NCI-H1105 treated with DMSO at 0.1 percent for 48 hours (cell line): ENCODE measurements at regions not wholly inside any gene's neighbourhood (a gene's known extent, or its start where the extent isn't known, plus 50 kb on each side); places are given as distances from the start of the nearest gene placed in this dataset.
"Not testable (repeated sequence)": the region's sequence is repeated elsewhere in the genome, so short reads cannot be mapped to it uniquely, and the experiment has no call there.

Experiments used
- DNase-seq: peaks from one replicate; lab custom pipeline; 2025; lab: John Stamatoyannopoulos, UW

DNA sequence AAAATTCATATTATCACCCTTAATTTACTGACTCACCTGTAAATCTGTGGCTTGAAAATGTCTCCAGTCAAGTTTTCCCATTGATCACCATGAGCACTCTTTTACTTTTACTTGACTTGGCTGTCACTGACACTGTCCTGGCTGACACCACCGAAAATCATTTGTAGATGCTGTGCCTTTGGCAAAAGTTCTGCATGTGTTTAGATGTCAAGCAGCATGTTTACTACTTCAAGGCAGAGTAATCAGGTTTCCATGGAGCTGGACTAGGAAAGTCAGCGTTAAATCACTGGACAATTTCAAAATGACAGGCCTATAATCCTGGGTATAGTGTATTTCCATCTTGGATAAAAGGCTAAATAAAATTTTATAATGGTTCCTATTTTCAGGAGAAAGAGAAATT lies 1530.6 kb upstream of the CDH6 start:
- peak; percentile 11 for DNase-seq

DNA sequence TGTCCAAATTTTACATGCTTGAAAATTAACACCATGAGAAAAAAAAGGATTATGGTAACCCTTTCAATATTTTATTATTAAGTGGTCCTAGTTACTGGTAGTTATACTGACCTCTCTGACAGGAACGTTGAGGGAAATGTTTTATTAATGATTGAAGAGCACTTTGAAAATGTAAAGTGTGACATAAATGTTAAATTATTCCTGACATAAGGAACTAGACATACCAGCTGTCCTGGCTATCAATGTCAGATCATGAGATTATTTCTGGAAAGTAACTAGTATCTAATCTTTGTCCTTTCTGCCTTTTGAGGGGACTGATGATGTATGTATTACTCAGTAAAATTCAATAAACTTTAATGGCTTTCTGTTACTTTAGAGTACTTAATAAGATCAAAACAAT lies 1538.5 kb upstream of the CDH6 start:
- no peak for DNase-seq

DNA sequence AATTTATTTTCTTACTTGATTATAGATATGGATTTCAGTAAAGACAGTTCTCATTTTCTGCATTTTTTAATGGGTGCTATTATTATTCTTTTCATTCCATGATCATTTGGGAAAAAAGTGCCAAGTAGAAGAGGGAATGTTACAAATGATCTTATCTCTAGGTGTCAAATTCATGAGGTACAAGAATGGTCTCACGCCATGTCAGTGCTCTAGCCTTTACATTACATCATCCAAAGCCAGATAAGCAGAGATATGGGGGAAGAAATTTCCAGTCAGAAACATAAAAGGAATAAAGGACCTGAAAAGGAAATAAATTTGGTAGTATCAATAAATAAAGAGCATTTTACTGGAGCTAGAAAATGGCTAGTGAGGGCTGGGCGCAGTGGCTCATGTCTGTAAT lies 1544.2 kb upstream of the CDH6 start:
- no peak for DNase-seq

DNA sequence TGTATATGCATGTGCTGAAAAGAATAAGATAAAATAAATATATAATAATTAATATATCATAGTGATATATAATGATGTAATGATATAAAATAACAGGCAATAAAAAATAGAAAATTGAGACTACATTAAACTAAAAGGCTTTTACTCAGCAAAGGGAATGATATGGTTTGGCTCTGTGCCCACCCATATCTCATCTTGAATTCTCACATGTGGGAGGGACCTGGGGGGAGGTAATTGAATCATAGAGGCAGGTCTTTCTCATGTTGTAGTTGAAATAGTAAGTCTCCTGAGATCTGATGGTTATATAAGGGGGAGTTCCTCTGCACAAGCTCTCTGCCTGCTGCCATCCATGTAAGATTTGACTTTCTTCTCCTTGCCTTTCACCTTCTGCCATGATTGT lies 1550.9 kb upstream of the CDH6 start:
- no peak for DNase-seq

DNA sequence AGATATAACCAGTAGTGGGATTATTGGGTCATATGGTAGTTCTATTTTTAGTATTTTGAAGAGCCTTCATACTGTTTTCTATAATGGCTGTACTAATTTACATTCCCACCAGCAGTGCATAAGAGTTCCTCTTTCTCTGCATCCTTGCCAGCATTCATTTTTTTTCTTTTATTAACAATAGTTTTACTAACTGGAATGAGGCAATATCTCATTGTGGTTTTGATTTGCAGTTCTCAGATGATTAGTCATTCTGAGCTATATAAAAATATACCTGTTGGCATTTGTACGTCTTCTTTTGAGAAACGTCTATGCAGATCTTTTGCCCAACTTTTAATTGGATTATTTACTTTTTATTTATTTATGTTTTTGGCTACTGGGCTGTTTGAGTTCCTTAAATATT lies 1579.3 kb upstream of the CDH6 start:
- no peak for DNase-seq

DNA sequence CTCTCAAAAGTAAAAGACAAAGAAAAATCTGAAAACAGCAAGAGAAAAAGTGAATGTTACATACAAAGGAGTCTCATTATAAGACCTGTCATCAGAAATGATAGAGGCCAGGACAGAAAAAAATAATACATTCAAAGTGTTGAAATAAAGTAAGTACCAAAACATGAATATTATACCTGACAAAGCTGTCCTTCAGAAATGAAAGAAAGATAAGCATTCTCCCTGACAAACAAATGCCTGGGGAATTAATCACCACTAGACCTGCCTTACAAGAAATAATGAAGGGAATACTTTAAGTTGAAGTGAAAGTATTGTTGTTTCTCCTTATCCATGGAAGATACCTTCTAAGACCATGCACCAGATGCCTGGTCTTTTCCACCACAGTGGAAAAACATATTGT lies 1605.2 kb upstream of the CDH6 start:
- no peak for DNase-seq

DNA sequence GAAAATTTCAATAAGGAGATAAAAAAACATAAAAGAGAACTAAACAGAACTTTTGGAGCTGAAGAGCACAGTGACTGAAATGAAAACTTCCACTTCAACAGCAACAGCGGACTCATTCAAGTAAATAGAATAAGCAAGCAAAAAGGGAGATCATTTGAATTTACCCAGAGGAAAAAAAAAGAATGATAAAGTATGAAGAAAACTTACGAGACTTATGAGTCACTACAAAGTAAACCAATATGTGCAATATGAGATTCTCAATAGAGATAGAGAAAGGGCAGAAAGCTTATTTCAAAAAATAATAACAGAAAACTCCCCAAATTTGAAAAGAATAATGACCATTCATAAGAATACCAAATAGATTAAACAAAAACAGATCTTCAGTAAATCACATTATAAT lies 1605.7 kb upstream of the CDH6 start:
- DNase-seq = no peak

DNA sequence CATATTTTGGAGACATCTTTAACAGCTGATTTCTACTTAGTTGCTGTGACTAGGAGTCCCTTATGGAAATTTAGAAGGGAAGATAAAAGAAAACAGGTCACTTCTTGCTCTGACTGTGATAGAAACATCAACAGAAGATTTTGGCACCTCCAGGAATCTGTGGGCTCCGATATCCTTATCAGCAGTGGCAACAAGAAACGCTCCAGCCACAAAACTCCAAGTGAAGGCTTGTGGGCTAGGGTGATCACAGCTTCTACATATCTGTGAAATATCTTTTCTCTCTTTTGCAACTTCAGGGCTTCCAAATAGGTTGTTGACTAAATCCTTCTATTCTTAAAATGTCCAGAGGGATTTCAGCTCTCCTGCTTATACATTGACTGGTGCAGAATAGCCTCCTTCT lies 1625.5 kb upstream of the CDH6 start:
- DNase-seq = no peak

DNA sequence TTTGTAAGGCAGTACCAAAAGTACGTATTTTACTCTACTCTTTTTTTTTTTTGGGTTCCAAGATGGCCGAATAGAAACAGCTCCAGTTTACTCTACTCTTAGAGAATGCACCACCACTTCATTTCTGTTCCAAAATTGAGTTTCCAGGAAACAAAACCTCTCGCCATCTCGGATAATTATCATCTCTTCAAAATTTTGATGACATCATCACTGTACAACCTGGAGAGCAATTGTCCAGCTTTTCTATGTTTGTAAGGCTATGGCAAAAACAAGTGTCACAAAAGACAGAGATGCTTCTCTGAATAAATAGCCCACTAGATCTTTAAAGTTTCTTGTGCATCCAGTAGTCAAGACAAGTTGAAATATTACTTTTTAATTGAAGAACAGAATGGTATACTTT lies 1631.9 kb upstream of the CDH6 start:
- no peak for DNase-seq

DNA sequence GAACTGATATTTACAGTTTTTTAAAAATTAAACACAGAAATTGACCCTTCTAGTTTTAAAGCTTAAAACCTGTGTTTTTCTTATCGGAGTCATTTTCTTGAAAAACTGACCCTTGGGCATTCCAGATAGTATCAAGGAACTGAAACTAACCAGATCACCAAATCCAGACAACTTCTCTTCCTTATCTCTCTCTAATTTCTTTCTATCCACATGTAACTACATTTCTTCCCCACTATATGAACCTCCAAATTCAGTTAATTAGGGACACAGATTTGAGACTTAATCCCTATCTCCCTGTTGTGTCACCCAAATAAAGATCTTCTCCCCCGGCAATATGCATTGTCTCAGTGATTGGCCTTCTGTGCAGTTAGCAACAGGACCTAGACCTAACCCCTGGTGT lies 1643.0 kb upstream of the CDH6 start:
- DNase-seq = no peak

DNA sequence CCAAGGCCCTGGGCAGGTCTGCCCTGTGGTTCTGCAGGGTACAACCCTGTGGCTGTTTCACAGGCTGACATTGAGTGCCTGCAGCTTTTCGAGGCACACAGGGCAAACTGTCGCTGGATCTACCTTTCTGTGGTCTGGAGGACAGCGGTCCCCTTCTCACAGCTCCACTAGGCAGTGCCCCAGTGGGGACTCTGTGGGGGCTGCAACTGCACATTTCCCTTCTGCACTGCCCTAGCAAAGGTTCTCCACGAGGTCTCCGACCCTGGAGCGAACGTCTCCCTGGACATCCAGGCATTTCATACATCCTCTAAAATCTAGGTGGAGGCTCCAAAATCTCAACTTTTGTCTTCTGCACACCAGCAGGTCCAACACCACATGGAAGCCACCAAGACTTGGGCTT lies 1645.2 kb upstream of the CDH6 start:
- no peak for DNase-seq

DNA sequence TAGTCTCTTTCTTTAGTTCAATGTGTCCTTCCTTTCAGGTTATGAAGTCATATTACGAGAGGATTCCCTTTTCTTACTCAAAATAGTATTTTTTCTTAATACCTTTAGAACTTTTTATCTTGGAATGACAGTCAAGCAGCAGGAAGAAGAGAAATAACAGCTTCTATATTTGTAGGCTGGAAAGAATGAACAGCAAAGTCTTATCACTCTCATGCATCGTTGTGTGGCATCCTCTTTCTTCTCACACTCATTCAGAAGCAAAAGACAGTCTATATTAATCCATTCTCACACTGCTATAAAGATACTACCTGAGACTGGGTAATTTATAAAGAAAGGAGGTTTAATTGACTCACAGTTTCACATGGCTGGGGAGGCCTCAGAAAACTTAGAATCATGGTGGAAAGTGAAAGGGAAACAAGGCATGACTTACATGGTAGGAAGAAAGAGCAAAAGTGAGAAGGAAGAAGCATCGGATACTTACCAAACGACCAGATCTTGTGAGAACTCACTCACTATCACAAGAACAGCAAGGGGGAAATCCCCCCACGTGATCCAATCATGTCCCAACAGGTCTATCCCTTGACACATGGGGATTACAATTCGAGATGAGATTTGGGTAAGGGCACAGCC lies 1646.1 kb upstream of the CDH6 start:
- no peak for DNase-seq

DNA sequence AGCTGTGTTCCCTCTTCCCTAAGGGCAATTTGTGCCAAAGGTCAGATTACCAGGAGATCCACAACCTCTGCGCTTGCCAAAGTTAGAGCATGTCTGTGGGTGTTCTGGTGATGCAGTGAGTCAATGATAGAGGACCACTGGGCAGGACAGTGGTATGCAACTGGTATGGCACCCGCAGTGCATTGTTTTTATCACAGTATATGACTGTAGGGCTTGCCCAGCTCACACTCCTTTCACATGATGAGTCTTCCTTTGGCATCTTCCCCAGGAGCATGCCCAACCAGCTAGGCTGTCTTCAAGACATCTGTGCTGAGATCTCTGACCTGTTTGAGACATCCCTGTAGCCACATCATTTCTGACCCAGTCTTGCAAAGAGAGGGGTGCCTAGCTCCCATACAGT lies 1650.0 kb upstream of the CDH6 start:
- DNase-seq = no peak

DNA sequence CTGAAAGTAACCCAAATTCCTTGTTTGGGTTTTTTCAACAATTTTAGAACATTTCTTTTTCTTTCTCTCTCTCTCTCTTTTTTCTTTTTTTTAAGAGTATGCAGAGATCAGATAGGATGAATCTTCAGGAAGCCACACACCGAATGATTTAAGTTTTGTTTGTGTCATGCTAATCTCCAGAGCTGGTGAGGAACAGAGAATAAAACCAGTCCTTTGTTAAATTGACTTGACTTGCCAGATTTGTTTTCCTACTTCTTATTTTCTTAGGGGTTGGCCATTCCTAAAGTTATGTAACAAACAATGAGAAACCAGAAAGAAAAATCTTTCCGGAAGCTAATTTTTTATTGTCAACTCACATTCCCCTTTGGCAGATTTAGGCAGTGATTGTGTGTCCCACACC lies 1669.3 kb upstream of the CDH6 start:
- DNase-seq = no peak

DNA sequence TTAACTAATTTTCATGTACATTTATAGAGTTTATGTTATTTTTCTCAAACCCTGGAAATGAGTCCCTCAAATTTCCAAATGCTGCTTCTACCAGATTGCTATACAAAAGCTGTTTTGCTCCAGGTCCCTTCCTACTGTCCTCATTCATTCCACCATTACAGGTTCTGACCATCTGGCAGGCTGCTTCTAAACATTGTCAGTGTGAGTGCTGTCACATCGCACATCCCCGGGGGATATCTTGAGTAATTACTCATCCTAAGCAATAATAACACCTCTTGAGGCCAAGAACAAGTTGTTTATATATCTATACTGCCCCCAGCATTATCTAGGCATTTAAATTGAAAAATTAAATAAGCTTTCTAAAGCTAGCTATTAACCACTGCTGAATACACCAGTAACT lies 1675.3 kb upstream of the CDH6 start:
- DNase-seq = no peak

DNA sequence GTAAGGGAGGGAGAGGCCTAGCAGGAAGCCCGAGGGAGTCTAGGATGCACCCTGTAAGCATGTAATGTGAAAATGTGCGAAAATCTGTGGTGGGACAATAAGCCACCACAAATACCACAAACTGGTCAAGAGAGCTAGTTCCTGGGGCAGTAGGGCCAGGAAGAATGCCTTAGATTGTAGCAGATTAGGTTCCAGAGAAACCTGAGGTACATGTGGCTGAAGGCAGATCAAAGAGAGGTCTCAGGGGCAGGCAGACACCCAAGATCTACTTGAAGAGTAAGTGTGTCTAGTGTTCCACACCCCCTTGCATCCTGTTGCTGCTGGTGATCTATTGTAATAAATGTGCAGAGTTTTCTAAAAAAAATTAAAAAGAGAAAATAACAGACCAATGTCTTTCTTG lies 1677.3 kb upstream of the CDH6 start:
- DNase-seq = no peak

DNA sequence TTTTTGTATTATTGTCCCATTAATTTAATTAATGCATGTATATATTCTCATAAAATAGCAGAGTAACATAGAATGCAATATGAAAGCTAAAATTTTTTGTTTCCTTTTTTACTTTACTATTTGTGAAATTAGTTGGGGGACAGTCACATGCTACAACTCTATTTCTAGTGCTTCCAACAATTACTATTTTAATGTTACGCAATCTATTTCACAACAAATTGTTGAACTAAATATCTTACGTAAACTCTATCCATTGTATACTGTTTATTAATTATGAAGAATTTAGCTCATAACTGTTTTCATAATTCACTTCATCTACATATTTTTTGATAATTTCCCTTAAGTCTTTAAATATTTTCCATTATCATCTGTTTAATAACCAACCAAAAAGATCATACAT lies 1685.4 kb upstream of the CDH6 start:
- DNase-seq = no peak

DNA sequence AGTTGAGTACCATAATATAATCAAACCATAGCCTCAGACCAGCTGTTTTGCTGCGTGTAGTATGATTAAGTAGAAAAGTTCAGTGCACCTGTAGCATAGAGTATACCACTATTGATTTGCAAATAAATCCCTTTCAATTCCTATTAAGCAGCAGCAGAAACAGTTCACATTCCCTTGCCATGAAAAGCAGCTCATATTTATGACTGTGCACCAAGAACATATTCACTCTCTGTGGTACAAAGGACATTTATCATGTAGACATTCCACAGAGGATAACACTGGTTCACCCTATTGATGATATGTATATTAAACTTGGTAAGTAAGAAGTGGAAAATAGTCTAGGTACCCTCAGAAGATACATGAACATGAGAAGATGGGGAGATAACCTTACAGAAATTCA lies 1689.1 kb upstream of the CDH6 start:
- no peak for DNase-seq

DNA sequence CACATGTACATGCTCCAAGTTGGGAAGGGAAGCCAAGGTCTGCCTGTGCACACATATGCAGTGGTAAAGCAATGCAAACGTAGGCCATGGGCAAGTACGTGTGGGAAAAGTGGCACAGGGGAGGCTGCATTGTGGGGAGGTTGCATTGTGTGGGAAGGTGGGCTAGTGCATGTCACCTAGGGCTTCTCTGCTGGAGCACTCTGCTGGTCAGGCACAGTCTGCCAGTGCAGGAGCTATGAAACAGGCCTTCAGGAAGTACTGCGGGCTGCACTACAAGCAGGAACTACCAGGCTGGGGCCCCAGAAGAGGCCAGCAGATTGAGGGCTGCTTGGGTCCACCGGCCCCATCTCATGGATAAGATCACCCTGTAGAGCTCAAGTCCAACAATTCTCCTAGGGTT lies 1694.6 kb upstream of the CDH6 start:
- no peak for DNase-seq

DNA sequence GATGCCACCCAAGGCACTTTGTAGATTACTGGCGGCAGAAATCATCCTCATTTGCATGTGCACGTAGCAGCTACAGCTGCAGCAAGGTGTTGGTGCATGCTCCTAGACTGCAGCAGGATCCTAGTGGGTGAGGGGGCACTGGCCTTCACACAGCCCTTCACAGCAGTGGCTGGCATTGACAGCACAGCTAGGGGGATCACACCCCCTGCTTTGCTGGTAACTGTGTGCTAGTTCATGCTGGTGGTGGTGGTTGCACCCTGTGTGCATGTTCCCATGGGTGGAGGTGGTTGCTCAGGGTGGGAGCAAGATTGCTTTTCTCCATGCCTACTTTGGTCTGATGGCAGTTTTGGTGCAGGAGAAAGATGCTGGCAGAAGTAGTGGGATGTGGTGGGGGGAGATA lies 1695.1 kb upstream of the CDH6 start:
- no peak for DNase-seq

DNA sequence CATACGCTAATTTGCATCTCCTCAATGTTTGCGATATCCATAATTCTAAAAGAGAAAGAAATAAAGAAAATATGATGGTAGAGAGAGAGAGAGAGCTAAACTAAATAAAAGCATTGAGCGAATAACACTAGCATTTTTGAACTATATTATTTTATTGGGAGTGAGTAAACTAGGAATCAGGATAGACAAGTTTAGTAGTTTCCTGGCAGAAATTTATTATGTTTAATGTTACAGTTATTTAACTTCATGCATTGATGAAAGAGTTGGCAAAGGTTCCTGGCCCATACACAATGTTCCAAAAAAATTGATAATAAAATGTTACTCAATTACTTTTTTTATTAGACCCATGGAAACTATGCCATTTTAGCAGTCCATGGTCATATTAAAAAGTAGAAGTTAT lies 1708.2 kb upstream of the CDH6 start:
- DNase-seq = no peak

DNA sequence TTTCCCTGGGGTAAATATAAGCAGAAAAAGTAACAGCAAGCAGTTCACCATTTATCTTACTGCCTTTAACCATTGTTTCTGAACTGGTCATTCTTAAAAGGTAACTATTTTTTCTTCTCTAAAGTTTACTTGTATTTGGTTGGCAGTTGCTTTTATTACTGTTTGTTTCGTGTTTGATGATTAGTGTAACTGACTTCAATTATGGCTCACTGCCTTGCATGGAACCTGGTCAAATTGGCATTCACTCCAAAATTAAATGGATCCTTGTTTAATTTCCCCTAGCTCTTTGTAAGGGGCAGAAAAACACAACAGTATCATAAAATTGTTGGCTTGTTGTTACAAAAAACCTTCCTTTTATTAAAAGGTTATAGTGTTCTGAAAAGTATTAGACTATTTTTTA lies 1723.9 kb upstream of the CDH6 start:
- no peak for DNase-seq

DNA sequence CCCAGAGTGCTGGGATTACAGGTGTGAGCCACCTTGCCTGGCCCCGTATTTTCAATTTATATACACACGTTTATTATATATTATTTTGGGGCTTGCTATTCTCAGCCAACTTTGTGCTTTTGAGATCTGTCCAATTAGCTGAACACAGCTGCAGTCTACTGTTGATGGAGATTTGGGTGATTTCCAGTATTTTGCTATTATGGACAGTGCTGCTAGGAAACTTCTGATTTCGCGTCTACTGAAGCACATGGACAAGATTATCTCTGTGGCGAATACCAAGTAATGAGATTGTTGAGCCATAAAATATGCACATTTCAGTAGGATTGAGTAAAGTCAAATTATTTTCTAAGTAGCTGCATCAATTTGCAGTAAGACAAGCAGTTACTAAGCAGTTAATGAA lies 1731.2 kb upstream of the CDH6 start:
- no peak for DNase-seq

DNA sequence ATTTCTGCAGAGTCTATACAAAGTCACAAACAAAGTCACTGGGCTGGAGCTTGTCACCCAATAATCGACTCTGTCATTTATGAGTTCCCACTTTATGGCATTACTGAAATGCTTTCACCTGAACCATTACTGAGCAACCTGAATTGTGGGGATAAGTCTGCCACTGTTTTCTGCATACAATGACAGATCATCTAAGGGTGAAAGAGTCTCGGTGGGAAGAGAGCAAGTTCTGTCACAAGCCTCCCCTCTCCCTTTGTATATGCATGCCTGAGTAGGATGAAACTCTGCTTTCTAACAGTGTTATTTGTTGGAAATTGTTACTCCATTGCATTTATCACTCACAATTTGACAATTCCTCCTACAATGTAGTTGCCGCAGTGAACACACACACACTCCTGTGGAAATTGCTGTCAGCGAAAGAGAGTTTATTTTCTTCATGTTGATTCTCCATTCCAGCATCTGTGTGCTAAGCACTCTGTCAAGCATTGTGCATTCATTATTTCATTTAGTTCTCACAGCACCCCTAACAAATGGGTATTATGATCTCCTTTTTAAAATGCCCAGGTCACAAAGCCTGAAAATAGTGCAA lies 1732.4 kb upstream of the CDH6 start:
- DNase-seq = no peak

DNA sequence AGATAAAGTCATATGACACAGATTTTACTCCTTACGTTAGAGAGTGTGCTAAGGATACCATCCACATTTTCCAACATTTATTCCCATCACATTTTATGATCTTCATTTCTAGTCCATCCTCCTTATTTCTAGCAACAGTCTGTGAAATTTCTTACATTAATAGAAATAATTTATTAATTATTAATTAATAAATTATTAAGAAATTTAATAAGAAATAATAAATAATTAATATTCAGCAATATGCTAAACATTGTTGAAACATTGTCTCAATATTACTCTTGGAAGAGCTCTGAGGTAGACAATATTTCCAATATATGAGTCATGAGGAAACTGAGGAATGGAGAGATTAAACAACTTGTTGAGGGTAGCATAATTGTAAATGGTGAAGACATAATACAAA lies 1742.5 kb upstream of the CDH6 start:
- DNase-seq = not testable (repeated sequence)
